ENCODE measurements at regions not wholly inside any gene's neighbourhood (a gene's known extent, or its start where the extent isn't known, plus 50 kb on each side); places are given as distances from the start of the nearest gene placed in this dataset.
A peak's percentile ranks its signal among the peaks of the same experiment; 100 is the strongest.

GRCh38 chr3:139199421-139200010 lies 144.3 kb upstream of the MRPS22 start:
- intact Hi-C loops (cut with micrococcal nuclease) = no loop called here
- Histone ChIP-seq H3F3A (ENCODE audit: low read length, unreplicated experiment) (no peaks in the 10 kb centered on the region), H3K36me3 (ENCODE audit: low read depth, low read length) (no peaks in the 10 kb centered on the region), H3K9me2 (replicated peaks; ENCODE audit: low read length) (no peaks in the 10 kb centered on the region), H3K27ac (ENCODE audit: low read length) (no peak overlapping the region), H3K9me3 (ENCODE audit: low read length) (no peaks in the 10 kb centered on the region), H3K4me3 (ENCODE audit: low read length) (no peak overlapping the region), H3K27me3 (ENCODE audit: low read length) (no peaks in the 10 kb centered on the region), H3K4me1 (ENCODE audit: insufficient read depth, low read length) (no peaks in the 10 kb centered on the region), H3K79me2 (ENCODE audit: low read length) (no peaks in the 10 kb centered on the region), H3K4me2 (ENCODE audit: low read length) (no peak overlapping the region), H3K9ac (ENCODE audit: low read length) (no peak overlapping the region), H2AFZ (ENCODE audit: low read length) (no peak overlapping the region), H4K20me1 (ENCODE audit: low read length) (no peaks in the 10 kb centered on the region)
- no peak for TF ChIP-seq EZH2 (IDR thresholded peaks at IDR 0.05; ENCODE audit: low read length, unreplicated experiment)
- TF ChIP-seq EZH2phosphoT487 (IDR thresholded peaks at IDR 0.05; ENCODE audit: borderline replicate concordance, low read length) = no peak
- no peak for TF ChIP-seq CTCF (conservative IDR thresholded peaks at IDR 0.05; ENCODE audit: low read depth, low read length)
- DNase-seq (no peak), ATAC-seq (no peak)
- POLR2A ChIA-PET (ENCODE audit: unreplicated experiment) = no interaction called here
- CTCF ChIA-PET = no interaction called here
- no TSS peak for BruUV-seq (replicated peaks)

GRCh38 chr3:139201446-139202225 lies 142.2 kb upstream of the MRPS22 start:
- POLR2A ChIA-PET (ENCODE audit: unreplicated experiment) = no interaction called here

More at GRCh38 chr3:139201446-139202225, 142.2 kb upstream of the MRPS22 start:
- CTCF ChIA-PET = no interaction called here
- no peak for ATAC-seq
- Histone ChIP-seq H3K4me3 (ENCODE audit: low read length) (no peak overlapping the region), H3K79me2 (ENCODE audit: low read length) (no peaks in the 10 kb centered on the region), H3F3A (ENCODE audit: low read length, unreplicated experiment) (no peaks in the 10 kb centered on the region), H3K36me3 (ENCODE audit: low read depth, low read length) (no peaks in the 10 kb centered on the region), H3K9ac (ENCODE audit: low read length) (no peak overlapping the region), H3K27ac (ENCODE audit: low read length) (no peak overlapping the region), H3K27me3 (ENCODE audit: low read length) (no peaks in the 10 kb centered on the region), H3K9me3 (ENCODE audit: low read length) (no peaks in the 10 kb centered on the region), H3K9me2 (replicated peaks; ENCODE audit: low read length) (no peaks in the 10 kb centered on the region), H4K20me1 (ENCODE audit: low read length) (no peaks in the 10 kb centered on the region), H3K4me1 (ENCODE audit: insufficient read depth, low read length) (no peaks in the 10 kb centered on the region), H3K4me2 (ENCODE audit: low read length) (peak overlapping the region; percentile 54), H2AFZ (ENCODE audit: low read length) (peak overlapping the region; percentile 55; the same call in 1 of the 2 replicates)
- intact Hi-C loops (cut with micrococcal nuclease) = loop anchor here (2.0 kb wide), 1 partner anchor 91 kb away; no protein-coding TSS in a partner anchor
- DNase-seq = no peak
- no TSS peak for BruUV-seq (replicated peaks)
- TF ChIP-seq EZH2phosphoT487 (IDR thresholded peaks at IDR 0.05; ENCODE audit: borderline replicate concordance, low read length) = no peak
- TF ChIP-seq EZH2 (IDR thresholded peaks at IDR 0.05; ENCODE audit: low read length, unreplicated experiment) = no peak
- TF ChIP-seq CTCF (conservative IDR thresholded peaks at IDR 0.05; ENCODE audit: low read depth, low read length) = no peak
